AG04450 (cell line): ENCODE measurements at regions not wholly inside any gene's neighbourhood (a gene's known extent, or its start where the extent isn't known, plus 50 kb on each side); places are given as distances from the start of the nearest gene placed in this dataset.

Experiments used
- CTCF ChIA-PET: fragments of 300-600, 350-600 bp; formaldehyde crosslinking; extraction: SDS; loops from one replicate; lab custom pipeline; 2022; ENCODE audit warnings: antibody characterized with exemption, inconsistent platforms; lab: Charles Lee
- POLR2A ChIA-PET: fragments of 350-600 bp; formaldehyde crosslinking; extraction: SDS; loops from one replicate; lab custom pipeline; 2021; ENCODE audit warnings: antibody characterized with exemption, inconsistent platforms; lab: Yijun Ruan, JAX
- DNase-seq: peaks from one replicate; pipeline ENCODE4 v3.0.0-alpha.2; 2011; ENCODE audit warnings: low read depth, low spot score
- H3K27ac ChIP-seq: one replicate; pipeline ENCODE4 v1.5.1; 2012; ENCODE audit warnings: low read depth, low read length, control low read depth
- H3K27me3 ChIP-seq: one replicate; pipeline ENCODE4 v1.6.0; 2012; ENCODE audit warnings: low read length; ENCODE audit not compliant: control insufficient read depth, insufficient read depth
- H3K4me3 ChIP-seq: 2 replicates; pipeline ENCODE4 v1.5.1; 2011; ENCODE audit warnings: mild to moderate bottlenecking, low read depth, low read length, control low read depth
- H3K9me3 ChIP-seq: 2 replicates; pipeline ENCODE4 v1.5.1; 2012; ENCODE audit warnings: low read length; ENCODE audit not compliant: control insufficient read depth, insufficient read depth
- TF ChIP-seq, protein P1 (sequence below): IDR thresholded peaks from 2 replicates; pipeline ENCODE4 v1.5.1; 2011; ENCODE audit warnings: low read depth, low read length, control low read depth, inconsistent platforms

DNA sequence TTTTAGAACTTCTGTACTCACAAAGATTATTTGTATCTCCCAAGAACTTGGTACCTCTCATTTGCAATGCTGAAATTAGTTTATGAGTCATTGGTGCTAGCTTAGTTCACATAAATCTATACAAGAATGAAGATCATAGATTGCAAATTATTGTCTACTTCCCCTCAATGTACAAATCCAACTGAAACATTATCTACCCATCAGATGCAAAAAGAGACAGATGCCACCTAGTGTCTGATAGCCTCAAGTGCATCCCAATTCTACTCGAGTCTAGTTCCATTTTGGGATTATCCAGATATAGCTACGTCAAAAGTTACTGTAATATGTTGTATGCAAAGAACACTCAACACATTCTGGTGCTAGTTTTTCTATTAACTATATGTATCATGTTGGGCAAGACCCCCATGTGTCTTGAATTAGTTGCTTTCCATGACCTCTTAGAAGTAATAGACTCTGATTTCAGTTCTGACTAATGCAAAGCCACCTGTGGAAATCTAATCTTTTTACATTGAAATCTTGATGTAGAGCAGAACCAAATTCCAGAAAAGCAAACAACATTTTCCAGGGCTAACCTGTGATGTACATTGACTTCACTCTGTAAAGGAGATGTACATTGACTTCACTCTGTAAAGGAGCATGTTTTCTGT is 210.0 kb downstream of the RBM43 start:
- no peak for DNase-seq
- TF ChIP-seq, protein P1, sequence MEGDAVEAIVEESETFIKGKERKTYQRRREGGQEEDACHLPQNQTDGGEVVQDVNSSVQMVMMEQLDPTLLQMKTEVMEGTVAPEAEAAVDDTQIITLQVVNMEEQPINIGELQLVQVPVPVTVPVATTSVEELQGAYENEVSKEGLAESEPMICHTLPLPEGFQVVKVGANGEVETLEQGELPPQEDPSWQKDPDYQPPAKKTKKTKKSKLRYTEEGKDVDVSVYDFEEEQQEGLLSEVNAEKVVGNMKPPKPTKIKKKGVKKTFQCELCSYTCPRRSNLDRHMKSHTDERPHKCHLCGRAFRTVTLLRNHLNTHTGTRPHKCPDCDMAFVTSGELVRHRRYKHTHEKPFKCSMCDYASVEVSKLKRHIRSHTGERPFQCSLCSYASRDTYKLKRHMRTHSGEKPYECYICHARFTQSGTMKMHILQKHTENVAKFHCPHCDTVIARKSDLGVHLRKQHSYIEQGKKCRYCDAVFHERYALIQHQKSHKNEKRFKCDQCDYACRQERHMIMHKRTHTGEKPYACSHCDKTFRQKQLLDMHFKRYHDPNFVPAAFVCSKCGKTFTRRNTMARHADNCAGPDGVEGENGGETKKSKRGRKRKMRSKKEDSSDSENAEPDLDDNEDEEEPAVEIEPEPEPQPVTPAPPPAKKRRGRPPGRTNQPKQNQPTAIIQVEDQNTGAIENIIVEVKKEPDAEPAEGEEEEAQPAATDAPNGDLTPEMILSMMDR: peak; percentile 77
- ChIA-PET POLR2A (no interaction called here), CTCF (interaction anchor here (0.6 to 2.6 kb wide), 31 partner anchors 9 to 862 kb away, joined by 3 to 15 read pairs (median 3); no protein-coding TSS in a partner anchor)
- H3K27me3 ChIP-seq: no peaks in the 10 kb centered on the region
- no peak overlapping the region for H3K4me3 ChIP-seq
- H3K27ac ChIP-seq: no peak overlapping the region
- H3K9me3 ChIP-seq: no peaks in the 10 kb centered on the region

DNA sequence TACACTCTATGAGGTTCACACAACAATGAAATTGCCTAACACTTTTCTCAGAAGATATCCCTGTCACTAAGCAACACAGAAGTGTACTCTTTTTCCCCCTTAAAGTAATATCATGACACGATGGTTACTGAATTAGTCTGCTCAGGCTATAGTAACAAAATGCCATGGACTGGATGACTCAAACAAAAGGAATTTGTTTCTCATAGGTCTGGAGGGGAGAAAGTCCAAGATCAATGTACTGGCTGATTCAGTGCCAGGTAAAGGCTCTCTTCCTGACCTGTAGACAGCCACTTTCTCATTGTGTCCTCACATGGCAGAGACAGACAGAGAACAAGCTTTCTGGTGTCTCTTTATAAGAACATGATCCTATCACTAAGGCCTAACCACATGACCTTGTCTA is 211.9 kb downstream of the RBM43 start:
- ChIA-PET POLR2A (no interaction called here), CTCF (interaction anchor here (0.8 to 1.1 kb wide), 3 partner anchors 22 to 189 kb away, joined by 3 to 4 read pairs (median 3); no protein-coding TSS in a partner anchor)
- H3K27me3 ChIP-seq: no peaks in the 10 kb centered on the region
- TF ChIP-seq, protein P1: no peak
- H3K27ac ChIP-seq: no peak overlapping the region
- no peaks in the 10 kb centered on the region for H3K9me3 ChIP-seq
- DNase-seq: no peak
- H3K4me3 ChIP-seq: no peak overlapping the region

DNA sequence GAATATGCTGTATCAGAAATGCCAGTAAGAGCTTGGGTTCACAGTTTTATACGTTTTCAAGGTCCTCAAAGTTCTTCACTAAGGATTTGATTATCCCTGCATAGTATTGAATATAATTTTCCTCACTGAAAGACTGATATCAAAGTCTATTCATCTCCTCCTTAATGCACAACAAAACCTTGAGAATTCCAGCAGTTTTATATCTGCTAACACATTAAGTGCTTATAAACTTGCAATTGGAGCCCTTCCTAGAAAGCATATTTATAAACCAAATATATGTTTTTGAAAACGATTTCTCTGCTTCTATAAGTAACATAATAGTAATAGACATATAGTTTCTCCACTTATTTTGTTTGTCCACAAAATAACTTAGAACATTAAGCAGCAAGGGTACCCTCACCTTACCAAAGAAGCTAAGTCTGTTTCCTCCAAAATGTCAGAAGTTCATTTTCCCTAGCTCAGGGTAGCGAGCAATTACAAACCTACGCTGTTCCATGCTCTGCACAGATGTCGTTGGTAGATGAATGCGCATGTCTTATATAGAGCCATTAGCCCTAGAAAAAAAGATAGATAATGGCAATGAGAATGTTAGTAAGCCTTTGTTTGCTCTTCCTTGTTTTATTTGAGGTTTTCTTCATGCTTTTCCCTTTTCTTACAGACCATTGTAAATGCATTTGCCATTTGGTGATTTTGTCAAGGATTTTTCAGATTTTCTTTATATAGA is 213.2 kb downstream of the RBM43 start:
- H3K4me3 ChIP-seq: no peak overlapping the region
- no peak for DNase-seq
- ChIA-PET POLR2A (no interaction called here), CTCF (no interaction called here)
- H3K27me3 ChIP-seq: no peaks in the 10 kb centered on the region
- no peaks in the 10 kb centered on the region for H3K9me3 ChIP-seq
- TF ChIP-seq, protein P1: no peak
- H3K27ac ChIP-seq: no peak overlapping the region

DNA sequence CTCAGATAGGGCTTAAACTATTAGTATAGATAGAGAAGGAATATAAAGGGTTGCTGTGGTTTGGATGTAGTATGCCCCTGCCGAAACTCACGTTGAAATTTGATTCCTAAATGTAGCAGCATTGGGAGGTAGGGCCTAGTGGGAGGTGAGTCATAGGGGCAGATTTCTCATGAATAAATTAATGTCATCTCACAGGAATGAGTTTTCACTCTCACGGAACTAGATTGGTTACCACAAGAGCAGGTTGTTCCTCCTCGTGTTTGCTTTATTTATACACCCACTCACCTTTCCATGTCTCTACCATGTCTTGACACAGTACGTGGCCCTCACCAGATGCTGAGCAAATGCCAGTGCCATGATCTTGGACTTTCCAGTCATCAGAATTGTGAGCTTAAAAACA is 218.2 kb downstream of the RBM43 start:
- ChIA-PET CTCF (interaction anchor here (3.4 kb wide), 1 partner anchor 8 kb away, joined by 15 read pairs; no protein-coding TSS in a partner anchor), POLR2A (interaction anchor here (1.6 kb wide), 1 partner anchor 11 kb away, joined by 3 read pairs; no protein-coding TSS in a partner anchor)
- H3K27ac ChIP-seq: no peak overlapping the region
- peak; percentile 71 for DNase-seq
- no peak overlapping the region for H3K4me3 ChIP-seq
- no peaks in the 10 kb centered on the region for H3K27me3 ChIP-seq
- no peaks in the 10 kb centered on the region for H3K9me3 ChIP-seq
- TF ChIP-seq, protein P1: no peak

DNA sequence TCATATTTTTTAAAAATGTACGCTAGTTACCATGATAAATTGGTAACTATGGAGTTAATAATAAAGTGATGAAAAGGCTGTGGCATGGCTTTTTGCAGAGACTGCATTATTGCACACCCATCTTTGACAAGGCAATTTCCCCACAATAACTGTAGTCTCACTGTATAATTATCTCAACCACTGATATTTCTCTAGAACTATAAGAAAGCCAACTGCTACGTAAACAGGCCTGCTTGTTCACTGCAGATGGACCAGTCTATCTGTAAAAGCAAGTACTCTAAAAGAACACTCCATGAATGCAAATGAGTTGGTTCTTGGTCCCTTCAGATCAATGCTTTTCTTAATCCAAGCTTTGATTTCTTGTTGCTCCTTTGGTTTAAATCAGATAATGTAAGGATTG is 218.7 kb downstream of the RBM43 start:
- DNase-seq: no peak
- ChIA-PET POLR2A (interaction anchor here (1.6 kb wide), 1 partner anchor 10 kb away, joined by 3 read pairs; no protein-coding TSS in a partner anchor), CTCF (interaction anchor here (3.4 kb wide), 1 partner anchor 9 kb away, joined by 15 read pairs; no protein-coding TSS in a partner anchor)

More for the DNA sequence above, 218.7 kb downstream of the RBM43 start:
- Histone ChIP-seq H3K9me3 (no peaks in the 10 kb centered on the region), H3K27me3 (no peaks in the 10 kb centered on the region), H3K4me3 (no peak overlapping the region), H3K27ac (no peak overlapping the region)
- TF ChIP-seq, protein P1: no peak
